Vagina (tissue), 2 donors: ENCODE measurements at regions not wholly inside any gene's neighbourhood (a gene's known extent, or its start where the extent isn't known, plus 50 kb on each side); places are given as distances from the start of the nearest gene placed in this dataset.

Experiments used
- CTCF ChIP-seq, 3 experiments: fragments of 450-650 bp in 2 of 3; fragments of 200-600 bp in 1 of 3; sonication (generic) in 1 of 3; IDR thresholded peaks; one replicate each; pipeline ENCODE4 v1.5.1; 2017 to 2019; ENCODE audit warnings: antibody characterized with exemption in 3 of 3, mild to moderate bottlenecking in 2 of 3, moderate library complexity in 2 of 3
- POLR2A ChIP-seq, 2 donors: fragments of 450-650 bp; IDR thresholded peaks; one replicate each; pipeline ENCODE4 v1.6.1; 2017; ENCODE audit warnings: antibody characterized with exemption in 2 of 2, mild to moderate bottlenecking in 2 of 2, moderate library complexity in 2 of 2
- POLR2AphosphoS5 ChIP-seq, 2 donors: sonication (generic); formaldehyde crosslinking; IDR thresholded peaks; one replicate each; pipeline ENCODE4 v1.9.0; 2017; ENCODE audit warnings: antibody characterized with exemption in 2 of 2, mild to moderate bottlenecking in 2 of 2, low read depth in 1 of 2; ENCODE audit not compliant: insufficient read depth in 1 of 2

DNA sequence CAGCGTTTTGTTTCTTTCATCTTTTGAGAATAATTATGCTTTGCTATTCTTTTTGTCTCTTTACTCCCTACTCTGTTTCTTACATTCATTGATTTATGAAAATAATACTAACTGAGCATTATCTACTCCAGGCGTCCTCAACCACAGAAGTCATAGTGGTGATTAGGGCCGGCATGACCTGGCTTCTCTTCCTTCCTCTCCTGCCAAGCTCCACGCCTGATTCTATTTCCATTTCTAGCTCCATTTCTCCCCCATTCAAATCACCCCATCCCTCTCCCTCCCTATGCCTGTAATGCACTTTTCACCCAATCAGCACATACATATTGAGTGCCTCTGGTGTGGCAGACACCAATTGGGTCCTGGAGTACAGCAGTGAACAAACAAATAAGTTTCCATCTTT lies 183.2 kb upstream of the GPR12 start:
- TF ChIP-seq CTCF (IDR thresholded peaks at IDR 0.05) (no peak), POLR2A (IDR thresholded peaks at IDR 0.05) (no peak), POLR2AphosphoS5 (IDR thresholded peaks at IDR 0.05; ENCODE audit: insufficient read depth in 1 of 2, low read depth in 1 of 2) (no peak)
